ENCODE measurements at regions not wholly inside any gene's neighbourhood (a gene's known extent, or its start where the extent isn't known, plus 50 kb on each side); places are given as distances from the start of the nearest gene placed in this dataset.

DNA sequence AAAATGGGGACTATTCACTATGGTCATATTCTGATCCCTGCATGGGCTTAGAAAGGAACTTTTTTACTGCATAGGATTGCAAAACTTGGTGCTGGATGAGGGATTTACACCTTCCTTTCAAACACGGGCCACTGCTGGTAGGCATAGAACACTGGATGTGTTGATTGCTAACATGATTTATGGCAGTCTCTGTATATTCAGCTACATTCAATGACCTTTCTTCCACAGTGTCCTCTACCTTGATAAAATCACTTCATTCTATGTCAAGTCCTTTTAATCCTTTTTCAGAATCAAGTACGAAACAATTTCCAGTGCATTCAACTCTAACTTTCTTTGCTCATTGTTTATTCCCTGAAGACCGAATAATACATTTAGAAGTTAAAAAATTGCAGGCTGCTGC is 91.9 kb upstream of the ATG10 start:
- Histone ChIP-seq H3K27ac (ENCODE audit: low read length) (no peak overlapping the region), H3K9me3 (ENCODE audit: insufficient read depth, low read length, severe bottlenecking) (no peaks in the 10 kb centered on the region), H3K4me1 (ENCODE audit: insufficient read depth, low read length) (no peaks in the 10 kb centered on the region), H2AFZ (ENCODE audit: low read depth, low read length) (no peak overlapping the region), H3K36me3 (ENCODE audit: insufficient read depth, low read length) (no peaks in the 10 kb centered on the region), H3K27me3 (ENCODE audit: insufficient read depth, low read length, poor library complexity) (no peaks in the 10 kb centered on the region), H3K79me2 (ENCODE audit: insufficient read depth, low read length) (no peaks in the 10 kb centered on the region), H3K4me2 (ENCODE audit: insufficient read depth, low read length) (no peak overlapping the region), H3K4me3 (ENCODE audit: low read depth in 1 of 2, low read length in 2 of 2) (no peak overlapping the region), H3K9ac (ENCODE audit: low read depth, low read length) (no peak overlapping the region), H4K20me1 (ENCODE audit: insufficient read depth, low read length) (no peaks in the 10 kb centered on the region)
- ATAC-seq (ENCODE audit: insufficient read depth, low read depth) (no peak), DNase-seq (no peak)
- no peak for TF ChIP-seq EZH2 (IDR thresholded peaks at IDR 0.05; ENCODE audit: borderline replicate concordance, low read depth, low read length, severe bottlenecking)
- TF ChIP-seq, protein P1, sequence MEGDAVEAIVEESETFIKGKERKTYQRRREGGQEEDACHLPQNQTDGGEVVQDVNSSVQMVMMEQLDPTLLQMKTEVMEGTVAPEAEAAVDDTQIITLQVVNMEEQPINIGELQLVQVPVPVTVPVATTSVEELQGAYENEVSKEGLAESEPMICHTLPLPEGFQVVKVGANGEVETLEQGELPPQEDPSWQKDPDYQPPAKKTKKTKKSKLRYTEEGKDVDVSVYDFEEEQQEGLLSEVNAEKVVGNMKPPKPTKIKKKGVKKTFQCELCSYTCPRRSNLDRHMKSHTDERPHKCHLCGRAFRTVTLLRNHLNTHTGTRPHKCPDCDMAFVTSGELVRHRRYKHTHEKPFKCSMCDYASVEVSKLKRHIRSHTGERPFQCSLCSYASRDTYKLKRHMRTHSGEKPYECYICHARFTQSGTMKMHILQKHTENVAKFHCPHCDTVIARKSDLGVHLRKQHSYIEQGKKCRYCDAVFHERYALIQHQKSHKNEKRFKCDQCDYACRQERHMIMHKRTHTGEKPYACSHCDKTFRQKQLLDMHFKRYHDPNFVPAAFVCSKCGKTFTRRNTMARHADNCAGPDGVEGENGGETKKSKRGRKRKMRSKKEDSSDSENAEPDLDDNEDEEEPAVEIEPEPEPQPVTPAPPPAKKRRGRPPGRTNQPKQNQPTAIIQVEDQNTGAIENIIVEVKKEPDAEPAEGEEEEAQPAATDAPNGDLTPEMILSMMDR (IDR thresholded peaks at IDR 0.05; ENCODE audit: borderline replicate concordance, extremely low read depth, low read length, poor library complexity, severe bottlenecking), result no peak

DNA sequence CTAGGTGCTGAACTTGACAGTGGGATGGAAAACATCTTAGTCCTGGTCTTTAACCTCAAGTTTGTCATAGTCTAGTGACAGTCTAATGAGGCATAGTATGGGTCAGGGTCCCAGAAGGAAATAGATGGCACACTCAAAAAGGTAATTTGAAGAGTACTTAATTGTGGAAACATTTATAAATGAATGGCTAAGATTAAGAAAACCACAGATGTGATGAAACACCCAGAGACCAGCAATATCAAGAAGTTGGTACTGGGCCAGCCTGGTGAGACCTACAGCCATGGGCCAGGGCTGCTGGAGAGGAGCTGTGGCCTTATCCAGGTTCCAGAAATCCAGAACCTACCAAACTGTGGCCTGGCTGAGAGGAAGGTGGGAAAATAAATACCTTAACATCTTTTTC is 93.5 kb upstream of the ATG10 start:
- H4K20me1 ChIP-seq (ENCODE audit: insufficient read depth, low read length), result no peaks in the 10 kb centered on the region
- H3K9ac ChIP-seq (ENCODE audit: low read depth, low read length), result no peak overlapping the region
- H3K4me1 ChIP-seq (ENCODE audit: insufficient read depth, low read length), result no peaks in the 10 kb centered on the region
- H3K9me3 ChIP-seq (ENCODE audit: insufficient read depth, low read length, severe bottlenecking), result peaks cover 3% of the 10 kb centered on the region
- no peak for ATAC-seq (ENCODE audit: insufficient read depth, low read depth)
- no peak overlapping the region for H3K4me3 ChIP-seq (ENCODE audit: low read depth in 1 of 2, low read length in 2 of 2)
- H3K36me3 ChIP-seq (ENCODE audit: insufficient read depth, low read length), result no peaks in the 10 kb centered on the region
- H2AFZ ChIP-seq (ENCODE audit: low read depth, low read length), result no peak overlapping the region
- no peak for DNase-seq
- no peak for TF ChIP-seq EZH2 (IDR thresholded peaks at IDR 0.05; ENCODE audit: borderline replicate concordance, low read depth, low read length, severe bottlenecking)
- TF ChIP-seq, protein P1 (IDR thresholded peaks at IDR 0.05; ENCODE audit: borderline replicate concordance, extremely low read depth, low read length, poor library complexity, severe bottlenecking), result no peak
- no peak overlapping the region for H3K27ac ChIP-seq (ENCODE audit: low read length)
- no peak overlapping the region for H3K4me2 ChIP-seq (ENCODE audit: insufficient read depth, low read length)
- no peaks in the 10 kb centered on the region for H3K27me3 ChIP-seq (ENCODE audit: insufficient read depth, low read length, poor library complexity)
- H3K79me2 ChIP-seq (ENCODE audit: insufficient read depth, low read length), result no peaks in the 10 kb centered on the region

DNA sequence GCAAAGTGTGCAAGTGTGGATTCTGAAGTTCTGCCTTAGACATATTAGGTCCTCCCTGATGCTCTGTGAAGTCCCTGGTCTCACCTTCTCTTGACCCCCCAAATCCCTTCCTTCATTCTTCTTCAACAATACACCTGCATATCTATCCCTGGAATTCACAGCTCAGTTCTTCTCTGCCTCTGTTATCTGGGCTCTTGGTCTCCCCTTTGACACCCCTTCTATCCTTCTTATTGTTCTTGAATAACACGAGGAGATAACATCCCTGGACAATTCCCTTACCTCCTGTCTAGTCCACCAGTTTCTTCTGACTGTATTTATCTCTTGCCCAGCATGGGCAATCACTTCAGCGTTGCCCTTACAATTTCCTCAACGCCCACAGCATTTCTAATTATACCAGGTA is 104.8 kb upstream of the ATG10 start:
- Histone ChIP-seq H3K27me3 (ENCODE audit: insufficient read depth, low read length, poor library complexity) (no peaks in the 10 kb centered on the region), H3K4me2 (ENCODE audit: insufficient read depth, low read length) (no peak overlapping the region), H3K4me1 (ENCODE audit: insufficient read depth, low read length) (peaks cover 9% of the 10 kb centered on the region), H3K79me2 (ENCODE audit: insufficient read depth, low read length) (no peaks in the 10 kb centered on the region), H4K20me1 (ENCODE audit: insufficient read depth, low read length) (no peaks in the 10 kb centered on the region), H3K27ac (ENCODE audit: low read length) (no peak overlapping the region), H3K9me3 (ENCODE audit: insufficient read depth, low read length, severe bottlenecking) (no peaks in the 10 kb centered on the region), H3K9ac (ENCODE audit: low read depth, low read length) (no peak overlapping the region), H3K4me3 (ENCODE audit: low read depth in 1 of 2, low read length in 2 of 2) (no peak overlapping the region), H3K36me3 (ENCODE audit: insufficient read depth, low read length) (no peaks in the 10 kb centered on the region), H2AFZ (ENCODE audit: low read depth, low read length) (no peak overlapping the region)
- TF ChIP-seq, protein P1 (IDR thresholded peaks at IDR 0.05; ENCODE audit: borderline replicate concordance, extremely low read depth, low read length, poor library complexity, severe bottlenecking), result no peak
- TF ChIP-seq EZH2 (IDR thresholded peaks at IDR 0.05; ENCODE audit: borderline replicate concordance, low read depth, low read length, severe bottlenecking), result no peak
- ATAC-seq (ENCODE audit: insufficient read depth, low read depth), result no peak
- DNase-seq, result no peak

DNA sequence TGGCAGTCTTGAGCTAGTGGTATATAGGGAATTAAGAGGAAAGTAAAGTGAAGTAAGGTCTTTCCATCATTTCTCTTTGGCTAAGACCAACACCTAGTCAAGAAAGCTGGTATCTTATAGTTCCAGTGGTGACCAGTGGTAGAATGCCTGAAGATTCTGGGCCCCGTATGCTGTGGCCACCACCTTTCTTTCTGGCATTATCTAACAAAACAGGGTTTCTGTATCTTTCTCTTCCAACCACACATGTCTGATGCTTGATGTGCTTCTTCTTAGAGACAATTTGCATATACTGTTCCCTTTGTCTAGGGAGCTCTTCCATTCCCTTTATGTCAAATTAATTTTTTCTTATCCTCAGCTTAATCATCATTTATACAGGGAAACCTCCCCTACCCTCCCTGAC is 109.9 kb upstream of the SSBP2 start:
- TF ChIP-seq EZH2 (IDR thresholded peaks at IDR 0.05; ENCODE audit: borderline replicate concordance, low read depth, low read length, severe bottlenecking), result no peak
- TF ChIP-seq, protein P1 (IDR thresholded peaks at IDR 0.05; ENCODE audit: borderline replicate concordance, extremely low read depth, low read length, poor library complexity, severe bottlenecking), result no peak
- H3K79me2 ChIP-seq (ENCODE audit: insufficient read depth, low read length), result no peaks in the 10 kb centered on the region
- H3K9me3 ChIP-seq (ENCODE audit: insufficient read depth, low read length, severe bottlenecking), result no peaks in the 10 kb centered on the region
- H3K9ac ChIP-seq (ENCODE audit: low read depth, low read length), result no peak overlapping the region
- H3K27ac ChIP-seq (ENCODE audit: low read length), result no peak overlapping the region
- no peak overlapping the region for H3K4me2 ChIP-seq (ENCODE audit: insufficient read depth, low read length)
- H3K27me3 ChIP-seq (ENCODE audit: insufficient read depth, low read length, poor library complexity), result no peaks in the 10 kb centered on the region
- ATAC-seq (ENCODE audit: insufficient read depth, low read depth), result no peak
- no peaks in the 10 kb centered on the region for H3K36me3 ChIP-seq (ENCODE audit: insufficient read depth, low read length)
- peaks cover 19% of the 10 kb centered on the region for H3K4me1 ChIP-seq (ENCODE audit: insufficient read depth, low read length)
- no peak for DNase-seq
- H2AFZ ChIP-seq (ENCODE audit: low read depth, low read length), result no peak overlapping the region
- H4K20me1 ChIP-seq (ENCODE audit: insufficient read depth, low read length), result no peaks in the 10 kb centered on the region
- no peak overlapping the region for H3K4me3 ChIP-seq (ENCODE audit: low read depth in 1 of 2, low read length in 2 of 2)
